ENCODE measurements at regions not wholly inside any gene's neighbourhood (a gene's known extent, or its start where the extent isn't known, plus 50 kb on each side); places are given as distances from the start of the nearest gene placed in this dataset.

GRCh38 chr2:191567206-191567605 is 110.7 kb upstream of the NABP1 start:
- DNase-seq (ENCODE audit: low read depth) (no peak), FAIRE-seq (no peak)
- Histone ChIP-seq H3K4me1 (ENCODE audit: insufficient read depth, low read length) (no peaks in the 10 kb centered on the region), H4K20me1 (ENCODE audit: insufficient read depth, low read length) (no peaks in the 10 kb centered on the region), H3K9me3 (ENCODE audit: insufficient read depth, low read depth, low read length) (no peaks in the 10 kb centered on the region), H3K9ac (ENCODE audit: low read length) (no peak overlapping the region), H3K27me3 (ENCODE audit: insufficient read depth, low read length) (no peaks in the 10 kb centered on the region), H2AFZ (ENCODE audit: low read depth, low read length) (no peak overlapping the region), H3K4me2 (ENCODE audit: low read length) (no peak overlapping the region), H3K4me3 (ENCODE audit: insufficient read depth, low read depth, low read length) (no peak overlapping the region), H3K27ac (ENCODE audit: low read depth, low read length) (no peak overlapping the region), H3K79me2 (ENCODE audit: insufficient read depth, low read length) (no peaks in the 10 kb centered on the region), H3K36me3 (ENCODE audit: insufficient read depth, low read length) (no peaks in the 10 kb centered on the region)
- peaks cover 2% of the 10 kb centered on the region for H3K27me3 Mint-ChIP-seq (ENCODE audit: low read depth, unreplicated experiment)
- no peak overlapping the region for H3K4me3 Mint-ChIP-seq (ENCODE audit: unreplicated experiment)
- peaks cover 14% of the 10 kb centered on the region for H3K4me1 Mint-ChIP-seq (ENCODE audit: low read depth, unreplicated experiment)
- H3K27ac Mint-ChIP-seq (ENCODE audit: unreplicated experiment), result no peak overlapping the region
- no peaks in the 10 kb centered on the region for H3K9me3 Mint-ChIP-seq (ENCODE audit: unreplicated experiment)
- no peaks in the 10 kb centered on the region for H3K36me3 Mint-ChIP-seq (ENCODE audit: low read depth, unreplicated experiment)
- no peak for TF ChIP-seq CTCF (IDR thresholded peaks at IDR 0.05; ENCODE audit: insufficient read depth, low read depth, low read length)
- TF ChIP-seq EZH2 (IDR thresholded peaks at IDR 0.05; ENCODE audit: insufficient read depth, low read length), result no peak

GRCh38 chr2:191569025-191569424 is 108.9 kb upstream of the NABP1 start:
- H3K27ac Mint-ChIP-seq (ENCODE audit: unreplicated experiment), result peak overlapping the region; percentile 58
- DNase-seq (ENCODE audit: low read depth), result no peak
- peaks cover 21% of the 10 kb centered on the region for H3K4me1 Mint-ChIP-seq (ENCODE audit: low read depth, unreplicated experiment)

More at GRCh38 chr2:191569025-191569424, 108.9 kb upstream of the NABP1 start:
- no peak overlapping the region for H3K4me3 ChIP-seq (ENCODE audit: insufficient read depth, low read depth, low read length)
- no peak overlapping the region for H3K27ac ChIP-seq (ENCODE audit: low read depth, low read length)
- H3K27me3 ChIP-seq (ENCODE audit: insufficient read depth, low read length), result no peaks in the 10 kb centered on the region
- no peaks in the 10 kb centered on the region for H4K20me1 ChIP-seq (ENCODE audit: insufficient read depth, low read length)
- no peaks in the 10 kb centered on the region for H3K79me2 ChIP-seq (ENCODE audit: insufficient read depth, low read length)
- no peaks in the 10 kb centered on the region for H3K9me3 Mint-ChIP-seq (ENCODE audit: unreplicated experiment)
- peak overlapping the region; percentile 45 for H3K4me3 Mint-ChIP-seq (ENCODE audit: unreplicated experiment)
- H3K4me2 ChIP-seq (ENCODE audit: low read length), result no peak overlapping the region
- H3K36me3 Mint-ChIP-seq (ENCODE audit: low read depth, unreplicated experiment), result no peaks in the 10 kb centered on the region
- H2AFZ ChIP-seq (ENCODE audit: low read depth, low read length), result no peak overlapping the region
- no peaks in the 10 kb centered on the region for H3K27me3 Mint-ChIP-seq (ENCODE audit: low read depth, unreplicated experiment)
- H3K4me1 ChIP-seq (ENCODE audit: insufficient read depth, low read length), result peaks cover 6% of the 10 kb centered on the region
- FAIRE-seq, result no peak
- no peaks in the 10 kb centered on the region for H3K36me3 ChIP-seq (ENCODE audit: insufficient read depth, low read length)
- TF ChIP-seq CTCF (IDR thresholded peaks at IDR 0.05; ENCODE audit: insufficient read depth, low read depth, low read length) (no peak), EZH2 (IDR thresholded peaks at IDR 0.05; ENCODE audit: insufficient read depth, low read length) (no peak)
- H3K9ac ChIP-seq (ENCODE audit: low read length), result no peak overlapping the region
- no peaks in the 10 kb centered on the region for H3K9me3 ChIP-seq (ENCODE audit: insufficient read depth, low read depth, low read length)
